ENCODE measurements at regions not wholly inside any gene's neighbourhood (a gene's known extent, or its start where the extent isn't known, plus 50 kb on each side); places are given as distances from the start of the nearest gene placed in this dataset.

DNA sequence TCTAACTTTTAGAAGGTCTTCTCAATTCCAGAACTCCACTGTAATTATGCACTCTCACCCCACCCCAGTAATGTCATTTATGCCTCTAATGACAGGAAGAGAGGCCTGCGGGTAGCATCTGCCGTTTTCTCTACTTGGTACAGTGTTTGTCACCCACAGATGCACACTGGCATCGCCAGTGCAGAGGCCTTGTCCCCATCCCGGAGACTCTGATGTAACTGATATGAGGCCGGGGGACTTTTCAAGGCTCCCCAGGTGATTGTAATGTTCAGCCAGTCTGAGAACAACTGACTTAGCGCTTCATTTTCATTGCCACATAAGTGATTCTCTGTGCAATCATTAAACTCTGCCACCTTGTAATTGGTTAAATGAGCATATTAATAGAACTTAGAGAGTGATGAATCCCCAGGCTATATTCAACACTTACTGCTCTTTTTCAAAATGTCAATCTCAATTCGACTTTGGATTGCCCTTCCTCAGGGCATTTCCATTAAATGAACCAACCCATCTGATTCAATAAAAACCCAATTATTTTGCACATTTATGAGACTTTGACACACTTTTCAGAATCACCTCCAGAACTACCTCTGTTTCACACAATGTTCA, 113.2 kb downstream of the HERPUD2 start:
- intact Hi-C loops (cut with DNase I): no loop called here
- no peak for ATAC-seq
- no peak for DNase-seq (ENCODE audit: low spot score)

DNA sequence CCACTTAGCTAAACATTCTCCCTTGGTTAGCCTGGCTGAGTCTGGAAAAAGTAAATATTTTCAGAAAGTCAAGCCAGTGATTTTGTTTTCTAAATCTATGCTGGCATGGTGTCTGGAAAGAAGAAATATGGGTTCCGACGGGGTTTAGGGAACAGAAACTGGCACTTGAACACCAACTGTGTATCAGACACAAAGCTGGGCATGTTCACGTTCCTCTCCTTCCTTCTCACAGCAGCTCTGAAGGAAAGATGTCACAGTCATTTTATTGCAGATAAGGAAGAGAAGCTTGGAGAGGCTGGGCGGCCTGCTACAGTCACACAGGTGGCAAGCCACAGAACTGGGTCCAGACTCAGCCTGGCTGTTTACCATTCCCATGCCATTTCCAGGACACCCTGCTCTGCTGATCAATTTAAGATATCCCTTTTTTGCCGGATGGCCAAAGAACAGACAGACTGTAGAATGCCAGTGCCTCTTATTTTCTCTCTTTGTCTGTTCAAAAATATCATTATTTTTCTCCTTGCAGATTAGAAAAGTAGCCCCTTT, 118.8 kb downstream of the HERPUD2 start:
- ATAC-seq (peak; percentile 52), DNase-seq (ENCODE audit: low spot score) (no peak)
- intact Hi-C loops (cut with DNase I): no loop called here

DNA sequence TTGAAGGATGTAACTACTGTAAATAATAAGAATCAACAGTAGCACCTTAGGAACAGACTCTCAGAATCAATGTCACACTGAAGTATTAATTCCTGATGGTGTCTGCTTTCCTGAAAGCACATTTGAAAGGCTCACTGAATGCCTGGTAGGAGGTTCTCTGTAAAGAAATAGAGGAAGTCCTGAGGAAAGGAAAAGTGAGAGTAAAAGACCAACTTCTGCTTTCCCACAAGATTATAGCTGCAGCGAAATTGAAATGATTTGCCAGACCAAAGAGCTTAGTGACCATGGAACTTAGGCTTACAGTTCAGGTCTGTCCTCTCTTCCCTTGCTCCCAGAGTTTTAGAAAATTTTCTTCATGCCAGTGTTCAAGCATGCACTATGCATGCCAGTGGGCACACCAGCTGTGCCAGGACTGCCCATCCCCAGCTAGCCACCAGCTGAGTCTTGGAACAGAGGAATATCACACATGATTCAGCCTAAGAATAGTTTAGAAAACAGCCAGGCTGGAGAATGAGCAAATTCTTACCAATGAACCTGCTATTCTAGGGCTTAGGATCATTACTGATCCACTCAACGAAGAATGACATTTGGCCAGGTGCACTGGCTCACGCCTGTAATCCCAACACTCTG, 123.2 kb downstream of the HERPUD2 start:
- intact Hi-C loops (cut with DNase I): no loop called here
- DNase-seq (ENCODE audit: low spot score) (no peak), ATAC-seq (no peak)

DNA sequence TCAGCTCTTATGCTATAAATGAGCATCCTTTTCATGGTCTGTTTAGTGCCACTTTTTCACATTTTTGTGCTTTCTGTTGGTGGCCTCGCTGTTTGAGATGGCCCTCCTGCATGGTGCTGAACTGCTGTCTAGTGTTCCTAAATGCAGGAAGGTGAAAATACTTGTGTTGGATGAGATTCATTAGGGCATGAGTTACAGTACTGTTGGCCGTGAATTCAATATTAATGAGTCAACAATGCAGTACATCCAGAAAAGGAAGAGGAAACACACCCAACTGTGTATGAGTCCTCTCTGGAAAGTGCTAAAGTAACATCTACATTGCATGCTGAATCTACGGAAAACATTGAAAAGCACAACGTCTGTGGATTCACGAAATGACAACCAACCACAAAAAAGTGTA, 124.0 kb downstream of the HERPUD2 start:
- no peak for DNase-seq (ENCODE audit: low spot score)
- intact Hi-C loops (cut with DNase I): no loop called here
- no peak for ATAC-seq

DNA sequence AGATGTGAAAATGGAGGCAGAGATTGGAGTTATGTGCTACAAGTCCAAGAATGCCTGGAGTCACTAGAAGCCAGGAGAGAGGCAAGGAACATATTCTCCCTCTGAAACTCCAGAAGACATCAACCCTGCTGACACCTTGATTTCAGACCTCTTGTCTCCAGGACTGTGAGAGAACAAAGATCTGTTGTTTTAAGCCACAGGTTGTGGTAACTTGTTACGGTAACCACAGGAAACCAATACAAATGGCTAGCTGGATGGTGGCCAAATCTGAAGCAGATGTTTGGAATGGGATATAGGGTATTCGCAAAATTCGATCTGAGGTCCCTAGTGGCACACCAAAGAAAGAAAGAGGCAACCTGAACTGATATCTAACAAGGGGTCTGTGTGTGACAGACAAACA, 129.0 kb downstream of the HERPUD2 start:
- DNase-seq (ENCODE audit: low spot score) (no peak), ATAC-seq (no peak)
- intact Hi-C loops (cut with DNase I): no loop called here

DNA sequence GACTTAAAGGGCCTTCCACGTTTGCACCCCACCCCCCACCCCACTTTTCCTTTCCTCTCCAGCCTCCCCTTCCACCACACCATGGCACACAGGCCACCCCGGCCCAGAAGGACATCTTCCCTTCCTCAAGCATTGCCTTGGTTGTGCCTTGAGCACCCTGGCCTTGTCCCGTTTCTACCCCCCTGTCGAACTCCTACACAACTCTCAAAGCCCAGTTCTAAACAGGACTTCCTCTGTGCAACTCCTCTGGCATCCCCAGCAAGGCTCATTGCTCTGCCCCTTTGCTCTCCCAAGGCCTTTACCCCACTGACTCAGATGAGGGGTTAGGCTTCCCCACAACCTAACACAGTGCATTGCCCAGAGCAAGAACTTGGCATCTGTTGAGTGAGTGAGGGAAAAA, 136.1 kb downstream of the HERPUD2 start:
- DNase-seq (ENCODE audit: low spot score) (no peak), ATAC-seq (no peak)
- intact Hi-C loops (cut with DNase I): no loop called here

DNA sequence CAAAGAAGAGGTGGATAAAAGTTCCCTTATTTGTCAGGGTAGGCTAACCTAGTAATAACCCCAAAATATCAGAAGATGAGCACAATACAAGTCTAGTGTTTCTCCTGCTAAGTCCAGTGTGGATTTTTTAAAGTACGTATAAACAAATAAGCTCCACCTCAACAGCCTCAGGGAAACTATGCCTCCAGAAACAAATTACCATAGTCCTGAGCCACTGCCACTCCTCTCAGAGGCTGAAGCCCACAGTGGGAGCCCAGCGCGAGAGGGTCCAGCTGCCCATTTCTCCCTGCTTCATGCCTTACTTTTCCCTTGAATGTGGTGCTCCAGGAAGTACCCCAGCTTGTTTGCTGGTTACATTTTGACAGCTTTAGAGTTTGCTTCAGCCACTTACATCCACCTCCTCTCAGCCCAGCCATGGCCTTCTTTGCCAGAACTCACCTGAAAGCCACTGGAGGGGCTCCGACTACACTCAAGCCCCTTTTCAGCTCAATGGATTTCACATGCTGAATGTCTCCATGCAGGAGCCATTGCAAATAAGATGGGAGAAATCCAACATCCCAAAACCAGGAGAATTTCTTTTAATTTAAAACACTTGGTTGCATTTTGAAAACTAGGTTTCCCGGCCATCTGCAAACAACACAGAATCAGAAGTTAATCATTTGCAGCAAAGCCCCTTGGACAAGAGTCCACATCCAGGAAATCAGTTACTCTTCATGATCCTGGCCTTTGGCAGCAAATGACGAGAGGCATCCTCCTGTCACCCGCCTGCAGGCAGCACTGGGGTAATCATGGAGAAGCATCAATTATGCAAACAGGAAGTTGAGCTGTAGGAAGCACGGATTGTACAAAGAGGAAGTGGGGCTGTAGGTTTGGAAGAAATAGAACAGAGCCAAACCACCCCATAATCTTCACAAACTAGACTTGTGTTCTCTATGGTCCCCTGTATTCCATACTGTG, 138.1 kb downstream of the HERPUD2 start:
- intact Hi-C loops (cut with DNase I): no loop called here
- DNase-seq (ENCODE audit: low spot score): no peak
- ATAC-seq: no peak

DNA sequence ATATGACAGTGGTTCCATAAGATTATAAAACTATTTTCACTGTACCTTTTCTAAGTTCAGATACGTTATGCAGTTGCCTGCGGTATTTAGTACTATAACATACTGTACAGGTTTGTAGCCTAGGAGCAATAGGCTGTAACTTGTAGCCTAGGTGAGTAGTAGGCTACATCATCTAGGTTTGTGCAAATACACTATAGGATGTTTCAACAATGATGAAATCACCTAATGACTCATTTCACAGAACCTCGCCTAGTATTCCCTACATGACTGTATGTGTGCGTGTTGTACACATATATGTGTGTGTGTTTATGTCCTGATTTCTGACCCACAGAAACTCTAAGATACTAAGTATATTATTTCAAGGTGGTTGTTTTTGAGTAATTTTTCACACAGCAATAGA, 139.0 kb downstream of the HERPUD2 start:
- ATAC-seq (no peak), DNase-seq (ENCODE audit: low spot score) (no peak)
- intact Hi-C loops (cut with DNase I): no loop called here

DNA sequence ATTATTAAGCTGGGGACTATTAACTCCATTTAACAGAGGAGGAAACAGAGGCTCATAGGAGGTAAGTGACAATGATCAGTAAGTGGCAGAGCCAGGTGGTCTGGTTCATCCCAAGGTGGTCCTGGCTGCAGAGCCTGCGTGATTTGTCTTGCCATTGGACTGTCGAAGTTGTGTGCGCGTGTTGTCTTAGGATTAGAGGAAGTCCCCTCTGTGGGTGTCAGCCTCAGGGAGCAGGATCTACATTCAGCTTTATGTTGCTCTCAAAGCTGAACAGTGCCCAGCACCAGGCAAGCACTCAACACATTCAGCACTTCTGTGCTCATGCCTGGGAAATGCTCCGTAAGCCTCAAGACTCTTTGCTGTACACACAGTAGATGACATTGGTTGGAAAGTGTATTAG, 139.5 kb downstream of the HERPUD2 start:
- intact Hi-C loops (cut with DNase I): no loop called here
- no peak for DNase-seq (ENCODE audit: low spot score)
- ATAC-seq: no peak

DNA sequence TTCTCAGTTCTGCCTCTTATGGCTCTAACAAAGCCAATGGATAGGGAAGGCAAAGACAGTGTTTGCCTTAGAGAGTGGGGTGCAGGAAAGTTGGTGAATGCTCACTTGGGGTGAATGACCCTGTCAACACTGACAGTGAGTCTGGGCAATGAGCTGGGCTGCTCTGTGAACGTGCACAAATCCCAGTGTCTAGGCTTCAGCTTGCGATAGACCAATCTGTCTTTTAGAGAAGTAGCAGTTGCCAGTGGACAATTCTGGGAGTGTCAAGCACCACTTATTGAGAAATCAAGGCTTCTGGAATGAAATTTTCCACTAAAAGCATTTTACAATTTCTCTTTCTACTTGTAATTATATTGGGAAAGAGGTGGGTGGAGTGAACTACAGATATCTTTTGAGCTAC, 141.4 kb downstream of the HERPUD2 start:
- intact Hi-C loops (cut with DNase I): no loop called here
- ATAC-seq (peak; percentile 80), DNase-seq (ENCODE audit: low spot score) (no peak)

DNA sequence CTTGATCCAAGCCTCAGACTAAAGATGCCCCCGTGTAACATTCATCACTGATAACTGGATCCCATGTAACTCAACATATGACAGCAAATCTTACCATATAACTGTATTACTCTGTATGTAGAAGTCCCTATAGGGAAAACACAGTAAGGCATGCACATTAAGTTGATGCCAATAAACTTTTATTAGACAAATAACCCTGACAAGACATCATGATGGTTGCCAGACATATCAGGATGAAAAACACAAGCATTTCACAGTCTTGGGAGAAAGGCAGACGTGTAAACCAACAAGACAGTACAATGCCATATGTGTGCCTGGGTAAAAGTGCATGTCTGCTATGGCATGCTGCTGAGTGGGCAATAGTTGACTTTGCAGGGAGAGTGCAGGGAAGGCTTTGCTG, 142.2 kb downstream of the HERPUD2 start:
- DNase-seq (ENCODE audit: low spot score): no peak
- intact Hi-C loops (cut with DNase I): no loop called here
- ATAC-seq: no peak

DNA sequence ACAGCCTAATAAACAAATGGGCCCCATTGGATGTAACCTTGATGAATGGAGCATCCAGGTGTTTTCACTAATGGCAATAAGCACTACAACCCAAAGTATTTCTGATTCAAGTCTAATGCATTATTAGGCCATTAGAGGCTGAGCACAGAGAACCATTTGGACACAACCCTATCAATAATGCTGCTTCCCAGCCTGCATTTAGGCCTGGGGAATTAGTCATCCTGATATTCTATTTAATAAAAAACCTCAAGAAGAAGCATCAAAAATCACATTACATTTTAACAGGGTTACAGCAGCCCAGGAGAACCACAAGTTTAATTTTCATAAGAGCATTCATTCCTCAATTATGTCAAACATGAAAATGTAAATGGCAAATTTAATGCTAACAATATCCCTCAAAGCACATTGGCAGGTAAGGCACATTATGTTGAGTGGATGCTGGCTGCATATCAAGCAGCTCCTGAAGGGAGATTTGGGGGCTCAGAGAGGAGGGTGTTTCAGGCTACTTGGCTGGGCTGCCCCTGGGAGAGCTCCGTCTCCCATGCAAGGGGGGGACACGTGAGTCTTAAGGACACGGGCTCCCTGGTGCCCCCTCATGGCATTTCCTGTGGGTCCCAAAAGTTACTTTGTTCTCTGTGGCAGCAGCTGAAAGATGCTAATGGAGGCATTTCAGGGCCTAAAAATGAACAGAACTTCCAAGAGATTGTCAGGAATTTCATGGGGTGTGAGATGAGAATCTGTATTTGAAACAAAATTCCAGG, 143.4 kb downstream of the HERPUD2 start:
- intact Hi-C loops (cut with DNase I): no loop called here

DNA sequence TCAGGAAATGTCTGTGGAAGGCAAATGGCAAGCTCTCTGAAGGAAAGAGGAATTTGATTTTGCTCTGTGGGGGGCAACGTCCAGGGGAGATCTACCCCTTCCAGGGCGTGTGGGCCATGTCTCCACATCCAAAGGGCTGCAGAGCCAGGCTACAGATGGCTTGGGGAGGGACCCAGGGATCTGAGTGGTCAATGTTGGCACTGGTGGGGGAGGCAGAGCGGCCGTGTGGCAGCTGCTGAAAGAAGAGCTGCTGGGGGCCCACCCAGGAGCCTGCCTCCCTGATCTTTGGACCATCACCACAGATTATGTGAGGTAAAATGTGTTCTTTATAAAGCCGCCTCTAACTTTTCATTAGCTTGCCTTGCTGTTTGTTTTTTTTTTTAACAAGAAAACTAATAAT, 144.1 kb downstream of the HERPUD2 start:
- no peak for ATAC-seq
- DNase-seq (ENCODE audit: low spot score): no peak
- intact Hi-C loops (cut with DNase I): no loop called here

More for the DNA sequence above, 143.4 kb downstream of the HERPUD2 start:
- ATAC-seq: no peak
- DNase-seq (ENCODE audit: low spot score): no peak

DNA sequence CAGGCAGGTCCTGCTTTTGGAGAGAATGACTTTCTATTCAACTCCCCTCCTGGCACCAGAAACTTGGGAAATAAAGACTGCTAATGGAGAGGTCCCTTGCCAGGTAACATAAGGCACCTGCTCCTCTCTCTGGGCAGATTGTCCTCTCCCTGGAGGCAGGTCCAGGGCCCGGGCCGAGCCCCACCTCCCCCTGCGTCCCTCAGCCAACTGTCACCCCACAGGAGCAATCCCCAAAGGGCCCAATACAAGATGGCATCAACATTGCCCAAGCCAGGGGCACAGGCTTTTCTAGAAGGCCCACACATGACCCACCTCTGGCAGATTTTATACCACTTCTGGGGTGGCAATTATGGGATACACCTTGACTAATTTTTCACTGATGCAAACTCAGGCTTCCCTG, 145.2 kb downstream of the HERPUD2 start:
- intact Hi-C loops (cut with DNase I): loop anchor here (10.0 kb wide), 1 partner anchor 1445 kb away; no protein-coding TSS in a partner anchor
- DNase-seq (ENCODE audit: low spot score) (no peak), ATAC-seq (no peak)

DNA sequence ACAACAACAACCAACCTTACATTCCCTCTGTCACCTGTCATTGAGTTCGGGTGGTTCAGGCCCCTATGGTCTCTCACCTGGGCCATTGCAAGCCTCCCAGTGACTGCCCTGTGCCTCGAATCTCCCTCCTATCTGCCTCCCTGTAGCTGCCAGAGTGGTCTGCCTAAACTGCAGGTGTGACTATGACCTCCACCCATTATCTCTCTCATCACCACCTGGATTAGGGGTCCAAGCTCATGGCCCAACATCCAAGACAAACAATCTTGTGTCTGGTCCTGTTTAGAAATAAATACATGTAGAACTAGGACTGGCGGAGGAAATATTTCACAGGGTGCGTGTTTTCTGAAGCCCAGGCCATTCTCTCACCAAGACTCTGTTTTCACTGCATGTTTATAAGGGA, 146.6 kb downstream of the HERPUD2 start:
- intact Hi-C loops (cut with DNase I): loop anchor here (10.0 kb wide), 1 partner anchor 1447 kb away; no protein-coding TSS in a partner anchor
- DNase-seq (ENCODE audit: low spot score): no peak
- no peak for ATAC-seq

DNA sequence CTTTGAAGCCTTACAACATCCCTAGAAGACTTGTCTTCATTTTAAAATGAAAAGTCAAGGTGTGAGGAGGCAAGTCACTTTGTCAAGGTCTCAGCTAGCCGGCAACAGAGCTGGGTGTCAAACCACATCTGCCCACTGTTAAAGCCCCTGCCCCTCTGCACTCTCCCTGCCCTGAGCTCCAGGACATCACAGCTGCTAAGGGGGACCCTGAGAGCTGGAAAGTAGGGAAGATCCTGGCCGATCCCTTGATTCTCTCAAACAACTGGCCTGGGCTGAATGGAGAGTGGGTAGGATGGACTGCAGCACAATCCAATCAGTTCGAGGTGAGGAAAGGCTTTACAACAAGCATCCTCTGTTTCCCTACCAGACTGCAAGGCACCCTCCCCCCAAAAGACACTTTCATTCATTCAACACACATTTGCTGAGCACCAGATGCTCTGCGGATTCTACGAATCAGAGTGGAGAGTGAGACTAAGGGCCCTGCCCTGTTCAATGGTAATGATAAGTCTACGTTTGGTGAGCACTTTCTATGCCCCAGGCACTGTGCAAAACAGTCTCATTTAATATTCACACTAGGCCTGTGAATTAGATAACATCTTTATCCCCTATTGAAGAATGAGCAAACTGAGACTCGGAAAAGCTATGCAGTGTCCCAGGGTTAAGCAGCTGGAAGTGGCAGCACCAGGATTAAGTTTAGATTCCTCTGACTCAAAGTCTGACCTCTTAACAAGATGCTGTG, 148.1 kb downstream of the HERPUD2 start:
- intact Hi-C loops (cut with DNase I): loop anchor here (10.0 kb wide), 1 partner anchor 1448 kb away; no protein-coding TSS in a partner anchor
- DNase-seq (ENCODE audit: low spot score) (no peak), ATAC-seq (no peak)

DNA sequence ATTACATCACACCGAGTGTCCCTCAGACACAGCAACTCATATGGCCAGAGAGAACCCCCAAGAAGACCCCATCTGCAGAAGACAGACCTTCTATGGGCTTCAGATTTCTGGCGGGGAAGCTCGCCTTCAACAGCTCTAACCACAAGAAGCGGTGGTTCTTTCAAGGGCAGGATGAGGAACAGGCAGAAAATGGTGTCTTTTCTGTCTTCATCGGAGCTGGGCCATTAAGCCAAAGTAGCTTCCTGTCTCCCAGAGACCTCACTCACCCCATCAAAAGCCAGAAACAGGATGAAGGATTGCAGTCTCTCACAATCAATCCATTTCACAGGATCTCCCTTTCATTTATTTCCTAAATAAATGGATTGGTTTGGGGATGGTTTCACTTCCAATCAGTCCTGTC, 149.1 kb downstream of the HERPUD2 start:
- ATAC-seq: no peak

DNA sequence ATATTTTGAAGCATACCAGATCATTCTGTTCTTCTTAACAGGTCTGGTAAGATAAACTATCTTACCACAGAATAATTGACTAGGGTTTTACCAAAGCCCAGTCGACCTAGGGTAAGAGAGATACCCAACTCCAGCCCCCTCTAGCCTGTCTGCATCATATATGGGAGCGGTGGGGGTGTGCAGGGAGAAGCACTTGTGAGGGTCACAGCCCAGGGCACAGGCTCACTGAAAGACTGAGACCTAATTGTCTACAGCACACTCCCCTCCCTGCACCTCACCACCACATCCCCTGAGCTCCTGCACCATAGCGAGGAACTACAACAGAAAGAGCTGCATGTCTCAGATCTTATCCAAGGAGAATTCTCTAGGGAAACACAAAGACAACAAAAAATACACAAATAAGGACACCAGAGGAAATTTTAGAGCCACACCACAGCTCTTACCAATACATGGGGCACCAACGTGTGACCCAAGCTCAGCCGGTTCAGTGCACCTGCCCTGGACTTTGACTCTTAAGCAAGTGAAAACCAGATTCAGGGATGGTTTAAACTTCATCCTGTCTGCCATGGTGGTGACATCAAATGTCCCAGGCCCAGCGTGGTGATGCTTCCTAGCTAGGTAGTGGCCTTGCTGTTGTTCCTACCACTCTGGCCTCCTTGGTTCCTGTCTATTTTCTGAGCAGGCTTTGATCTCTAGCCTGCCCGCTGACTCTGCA, 150.8 kb downstream of the HERPUD2 start:
- ATAC-seq: no peak
- DNase-seq (ENCODE audit: low spot score): no peak
- intact Hi-C loops (cut with DNase I): loop anchor here (10.0 kb wide), 1 partner anchor 1451 kb away; no protein-coding TSS in a partner anchor

More for the DNA sequence above, 149.1 kb downstream of the HERPUD2 start:
- intact Hi-C loops (cut with DNase I): loop anchor here (10.0 kb wide), 1 partner anchor 1449 kb away; no protein-coding TSS in a partner anchor
- no peak for DNase-seq (ENCODE audit: low spot score)
